Lower leg skin (tissue), 3 donors: ENCODE measurements at regions not wholly inside any gene's neighbourhood (a gene's known extent, or its start where the extent isn't known, plus 50 kb on each side); places are given as distances from the start of the nearest gene placed in this dataset.

Experiments
- CTCF ChIP-seq, 3 donors: fragments of 450-650 bp; IDR thresholded peaks; one replicate each; pipeline ENCODE4 v1.5.1; 2016; ENCODE audit warnings: antibody characterized with exemption in 3 of 3, mild to moderate bottlenecking in 3 of 3, moderate library complexity in 2 of 3
- POLR2A ChIP-seq, 2 donors: fragments of 450-650 bp; IDR thresholded peaks; one replicate each; pipeline ENCODE4 v1.6.1; 2016 to 2017; ENCODE audit warnings: antibody characterized with exemption in 2 of 2, mild to moderate bottlenecking in 1 of 2, moderate library complexity in 1 of 2

GRCh38 chr9:20065796-20066700 is 277.2 kb upstream of the SLC24A2 start:
- TF ChIP-seq CTCF (IDR thresholded peaks at IDR 0.05) (no peak), POLR2A (IDR thresholded peaks at IDR 0.05) (no peak)
